ENCODE measurements at regions not wholly inside any gene's neighbourhood (a gene's known extent, or its start where the extent isn't known, plus 50 kb on each side); places are given as distances from the start of the nearest gene placed in this dataset.
"Not testable (repeated sequence)": the region's sequence is repeated elsewhere in the genome, so short reads cannot be mapped to it uniquely, and the experiment has no call there.

GRCh38 chr6:112401083-112401482 is 54.0 kb downstream of the RFPL4B start:
- DNase-seq, result no peak

GRCh38 chr6:112407101-112407590 is 60.0 kb downstream of the RFPL4B start:
- peak; percentile 53 for DNase-seq

DNA sequence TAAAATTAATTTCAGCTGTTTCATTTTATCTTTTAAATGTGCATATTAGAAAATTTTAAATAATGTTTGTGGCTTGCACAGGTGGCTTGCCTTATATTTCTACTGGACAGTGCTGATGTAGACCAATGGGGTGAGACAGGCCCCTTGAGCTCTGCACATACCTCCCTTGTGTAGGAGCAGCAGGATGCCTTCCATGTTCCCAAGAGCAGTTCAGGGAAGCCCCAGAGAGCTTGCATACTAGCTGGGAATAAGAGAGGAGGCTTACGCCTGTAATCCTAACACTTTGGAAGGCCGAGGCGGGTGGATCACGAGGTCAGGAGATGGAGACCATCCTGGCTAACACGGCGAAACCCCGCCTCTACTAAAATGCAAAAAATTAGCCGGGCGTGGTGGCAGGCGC is 61.4 kb downstream of the RFPL4B start:
- no peak for DNase-seq

DNA sequence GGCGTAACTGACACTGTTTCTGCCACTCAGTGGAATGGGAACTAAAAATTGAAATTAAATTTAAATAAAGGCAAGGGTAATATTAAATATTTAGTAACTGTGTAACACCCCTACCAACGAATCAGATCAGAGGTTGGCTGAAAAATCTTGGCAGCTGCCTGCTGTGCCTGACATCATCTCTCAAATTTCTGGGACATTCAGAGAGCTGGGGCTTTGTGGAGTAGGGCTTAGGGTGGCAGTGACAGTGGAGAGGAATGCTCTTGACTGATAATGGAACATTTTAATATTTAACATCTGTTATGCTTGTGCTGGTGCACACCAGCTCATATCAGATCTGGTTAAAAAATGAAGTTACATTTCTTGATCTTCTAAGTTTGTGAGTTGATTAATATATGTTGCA is 62.2 kb downstream of the RFPL4B start:
- peak; percentile 66 for DNase-seq

DNA sequence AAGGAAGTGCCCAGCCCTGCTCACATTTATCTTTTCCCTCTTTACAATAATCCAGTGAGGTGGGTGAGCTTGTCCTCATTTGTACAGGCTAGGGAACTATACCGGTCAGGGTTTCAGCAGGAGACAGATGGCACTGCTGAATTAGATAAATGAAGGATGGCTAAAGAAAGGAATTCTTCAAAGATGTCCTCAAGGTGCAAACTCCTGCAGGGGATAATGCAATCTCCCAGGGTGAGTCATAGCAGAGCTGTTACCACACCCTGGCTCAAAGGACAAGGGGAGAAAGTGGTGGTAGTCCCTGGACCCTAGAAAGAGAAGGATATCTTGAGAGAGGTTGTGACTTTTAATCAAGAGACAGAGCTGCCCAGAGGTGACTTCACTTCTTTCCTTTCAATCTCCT is 66.7 kb downstream of the RFPL4B start:
- no peak for DNase-seq

DNA sequence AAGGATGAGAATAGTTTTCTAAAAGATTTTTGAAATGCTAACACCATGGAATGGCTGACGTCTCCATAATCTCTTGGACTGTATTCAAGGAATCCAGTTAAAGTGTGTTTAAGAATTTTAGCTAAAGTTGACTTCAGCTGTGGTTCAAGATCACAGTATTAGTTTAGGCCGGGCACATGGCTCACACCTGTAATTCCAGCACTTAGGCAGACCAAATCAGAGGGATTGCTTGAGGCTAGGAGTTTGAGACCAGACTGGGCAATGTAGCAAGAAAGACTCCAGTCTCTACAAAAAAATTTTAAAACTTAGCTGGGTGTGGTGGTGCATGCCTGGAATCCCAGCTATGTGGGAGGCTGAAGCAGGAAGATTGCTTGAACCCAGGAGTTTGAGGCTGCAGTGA is 68.2 kb downstream of the RFPL4B start:
- no peak for DNase-seq

DNA sequence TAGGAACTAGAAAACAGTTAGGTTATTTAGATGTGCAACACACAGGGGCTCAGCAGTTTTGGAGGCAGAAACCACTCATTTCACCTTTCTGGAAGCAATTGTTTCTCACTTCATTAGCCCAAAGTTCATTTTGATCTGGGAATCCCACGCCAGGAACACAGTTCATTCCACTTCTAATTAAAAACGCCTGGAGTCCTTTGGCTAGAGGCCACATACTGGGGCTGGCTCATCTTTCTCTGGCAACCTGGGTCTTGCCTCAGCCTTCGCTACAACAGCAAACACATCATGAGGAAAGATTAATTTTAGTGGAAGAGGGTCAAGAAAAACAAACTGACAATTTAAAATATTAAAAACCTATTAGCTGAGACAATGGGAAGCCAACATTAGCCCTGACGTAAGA is 69.7 kb downstream of the RFPL4B start:
- no peak for DNase-seq

- not testable (repeated sequence) for DNase-seq
Measured at GRCh38 chr6:112427011-112427410, 79.9 kb downstream of the RFPL4B start.

- no peak for DNase-seq
Measured at GRCh38 chr6:112427499-112427898, 80.4 kb downstream of the RFPL4B start.

DNA sequence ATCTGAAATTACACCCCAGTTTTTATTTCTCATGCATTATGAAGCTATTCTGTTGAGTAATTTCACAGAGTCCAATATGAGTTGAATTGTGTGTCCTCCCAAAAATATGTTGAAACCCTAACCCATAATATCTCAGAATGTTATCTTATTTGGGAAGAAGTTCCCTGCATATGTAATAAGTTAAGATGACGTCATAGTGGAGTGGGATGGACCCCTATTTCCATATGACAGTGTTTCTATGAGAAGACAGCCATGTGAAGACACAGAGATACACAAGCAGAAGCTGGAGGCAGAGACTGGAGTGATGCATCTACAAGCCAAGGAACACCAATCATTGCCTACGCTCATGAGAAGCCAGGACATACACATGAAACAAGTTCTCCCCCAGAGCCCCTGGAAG is 81.3 kb downstream of the RFPL4B start:
- no peak for DNase-seq

- DNase-seq, result no peak
Measured at GRCh38 chr6:112429226-112429625, 82.1 kb downstream of the RFPL4B start.

DNA sequence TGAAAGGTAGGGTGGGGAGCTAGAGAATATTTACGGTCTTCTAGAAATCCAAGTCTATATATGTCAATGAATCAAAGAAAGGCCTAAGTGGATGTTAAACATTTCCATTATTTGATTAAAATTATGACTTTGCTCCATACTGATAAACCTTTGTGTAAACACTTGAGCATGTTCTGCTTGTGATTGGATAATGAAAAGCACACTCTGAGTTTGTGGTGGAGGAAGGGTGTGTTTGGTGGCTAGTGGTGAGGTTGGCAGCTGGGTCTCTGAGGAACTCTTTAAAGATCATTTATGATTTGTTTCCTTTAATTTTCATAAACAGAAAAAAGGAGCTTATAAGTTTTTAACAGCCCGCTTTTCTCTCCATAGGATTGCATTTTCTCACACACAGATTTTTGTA is 84.7 kb downstream of the RFPL4B start:
- DNase-seq, result no peak

DNA sequence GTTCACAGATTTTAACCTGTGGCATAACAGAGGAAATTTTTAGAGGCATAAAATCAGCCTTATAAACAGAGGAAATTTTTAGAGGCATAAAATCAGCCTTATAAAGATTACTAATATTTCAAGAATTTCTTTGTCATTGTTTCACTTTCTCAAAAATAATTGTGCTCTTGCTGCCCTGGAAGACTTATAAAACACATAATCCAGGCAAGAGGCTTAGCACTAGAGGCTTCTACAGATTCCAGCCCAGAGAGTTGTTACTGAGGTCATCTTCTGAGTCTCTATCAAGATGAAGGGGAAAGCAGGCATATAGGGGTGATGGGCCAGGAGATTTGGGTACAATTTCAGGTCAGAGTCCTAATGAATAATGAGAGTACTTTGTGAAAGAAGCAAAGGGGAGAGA is 85.7 kb downstream of the RFPL4B start:
- no peak for DNase-seq

DNA sequence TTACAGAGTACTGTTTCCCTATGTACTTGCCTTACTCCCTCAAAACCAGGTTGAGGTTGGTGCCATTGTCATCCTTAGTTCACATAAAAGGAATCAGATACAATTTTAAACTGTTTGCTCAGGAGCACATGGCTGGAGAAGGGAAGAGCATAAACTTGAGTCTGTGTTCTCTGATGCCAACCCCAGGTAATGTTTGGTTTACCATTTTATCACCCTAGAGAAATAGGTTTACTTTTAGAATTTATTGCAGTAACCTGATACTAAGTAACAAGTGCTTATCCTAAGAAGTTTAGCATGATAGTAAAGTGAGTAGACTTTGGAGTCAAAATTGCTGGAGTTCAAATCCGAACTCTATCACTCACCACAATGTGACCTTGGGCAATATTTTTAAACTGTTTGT is 86.3 kb downstream of the RFPL4B start:
- DNase-seq, result no peak

DNA sequence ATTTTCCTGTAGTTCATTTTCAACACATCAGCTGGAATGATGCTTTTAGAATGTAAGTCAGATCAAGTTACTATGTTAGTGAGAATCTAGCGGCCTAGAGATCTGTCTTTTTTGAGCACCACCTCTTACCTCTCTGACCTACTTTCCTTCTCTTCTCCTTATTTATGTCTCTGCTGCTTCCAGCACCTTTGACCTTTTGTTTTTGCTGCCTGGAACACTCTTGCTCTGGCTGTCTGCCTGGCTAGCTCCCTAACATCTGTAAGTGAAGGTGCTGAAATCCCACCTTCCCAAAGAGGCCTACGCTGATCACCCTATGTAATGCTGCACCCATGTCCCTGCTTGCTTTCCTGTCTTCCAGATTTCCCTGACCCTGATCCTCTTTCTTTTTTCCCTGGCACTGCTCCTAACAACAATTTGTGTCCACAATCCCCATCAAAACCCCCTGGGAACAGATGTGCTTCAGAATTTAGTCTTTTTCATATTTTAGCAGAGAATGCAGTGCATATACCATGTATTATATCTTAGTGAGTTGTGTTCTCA is 87.8 kb downstream of the RFPL4B start:
- DNase-seq, result no peak

GRCh38 chr6:112437058-112437457 is 89.9 kb downstream of the RFPL4B start:
- DNase-seq, result no peak

DNA sequence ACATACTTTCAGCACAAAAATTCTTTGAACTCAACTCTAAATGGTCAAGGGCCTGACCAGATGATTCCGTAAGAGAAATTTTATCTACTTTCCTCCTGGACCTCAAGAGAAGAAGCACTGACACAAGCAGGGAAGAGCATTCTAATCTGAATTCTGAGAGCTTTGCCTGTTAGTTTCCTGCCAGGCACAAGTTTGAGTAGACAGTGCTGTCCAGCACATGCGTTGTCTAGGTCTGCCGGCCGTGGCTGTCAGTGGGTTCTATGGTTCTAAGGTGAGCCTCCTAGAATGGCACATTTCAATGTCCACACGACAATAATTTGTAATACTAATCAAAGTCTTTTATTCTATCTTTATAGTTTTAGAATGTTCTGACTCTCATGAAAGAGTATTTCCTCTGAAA is 91.9 kb downstream of the RFPL4B start:
- DNase-seq, result no peak

- DNase-seq, result no peak
Measured at GRCh38 chr6:112439432-112439831, 92.3 kb downstream of the RFPL4B start.

DNA sequence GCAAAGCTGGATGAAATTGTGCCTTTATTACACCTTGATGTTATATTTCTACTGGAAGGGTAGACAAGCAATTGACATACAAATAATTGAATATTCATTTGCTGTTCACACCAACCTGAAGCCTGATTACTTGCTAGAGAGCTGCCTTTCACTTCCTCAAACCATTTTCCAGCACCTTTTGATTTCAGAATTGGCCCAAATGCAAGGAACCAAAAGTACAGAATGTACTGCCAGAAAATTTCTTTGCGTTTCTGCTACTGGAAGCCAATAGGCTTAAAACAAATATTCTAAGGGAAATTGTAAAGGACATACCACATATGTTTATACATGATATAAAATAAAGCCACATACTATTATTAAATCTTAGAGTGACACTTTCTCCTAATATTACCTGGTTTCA is 94.5 kb downstream of the RFPL4B start:
- DNase-seq, result no peak

GRCh38 chr6:112443179-112444065 is 96.3 kb downstream of the RFPL4B start:
- DNase-seq, result peak; percentile 65

DNA sequence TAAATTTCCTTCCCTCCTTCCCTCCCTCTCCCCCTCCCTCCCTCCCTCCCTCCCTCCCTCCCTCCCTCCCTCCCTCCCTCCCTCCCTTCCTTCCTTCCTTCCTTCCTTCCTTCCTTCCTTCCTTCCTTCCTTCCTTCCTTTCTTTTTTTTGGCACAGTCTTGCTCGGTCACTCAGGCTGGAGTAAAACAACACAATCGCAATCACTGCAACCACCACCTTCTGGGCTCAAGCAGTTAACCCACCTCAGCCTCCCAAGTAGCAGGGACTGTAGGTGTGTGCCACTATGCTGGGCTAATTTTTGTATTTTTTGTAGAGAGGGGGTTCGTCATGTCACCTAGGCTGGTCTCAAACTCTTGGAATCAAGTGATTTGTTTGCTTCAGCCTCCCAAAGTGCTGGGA is 101.7 kb downstream of the RFPL4B start:
- DNase-seq, result not testable (repeated sequence)

- no peak for DNase-seq
Measured at GRCh38 chr6:112450663-112451062, 103.5 kb downstream of the RFPL4B start.

- DNase-seq, result no peak
Measured at GRCh38 chr6:112457886-112458285, 110.8 kb downstream of the RFPL4B start.

DNA sequence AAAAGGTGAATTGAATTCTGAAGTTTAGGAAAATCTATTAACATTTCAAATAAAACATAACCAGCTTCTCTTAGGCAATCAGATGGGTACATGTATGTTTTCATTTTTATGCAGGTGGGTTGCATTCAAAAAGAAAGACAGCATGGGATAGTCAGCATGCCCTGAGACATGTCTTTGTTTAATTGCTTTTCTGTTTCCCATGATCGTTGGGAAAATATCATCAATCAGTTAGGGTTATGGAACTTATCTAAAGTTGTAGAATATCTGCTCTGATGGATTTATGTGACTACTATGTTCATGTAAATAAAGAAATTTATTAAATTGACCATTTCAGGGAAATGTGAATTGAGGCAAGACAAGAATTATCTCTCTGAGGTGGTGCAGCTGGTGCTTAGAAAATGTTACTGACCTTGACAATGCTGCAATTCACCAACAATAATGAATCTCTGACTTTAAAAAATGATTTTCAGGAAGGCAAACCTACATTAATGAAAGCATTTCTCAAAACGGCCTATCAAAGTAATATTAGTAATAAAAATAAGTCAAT is 112.7 kb downstream of the RFPL4B start:
- no peak for DNase-seq

Measured in NCI-H2171 treated with DMSO at 0.1 percent for 48 hours (cell line).